Esophagus squamous epithelium (tissue), 5 donors: ENCODE measurements at regions not wholly inside any gene's neighbourhood (a gene's known extent, or its start where the extent isn't known, plus 50 kb on each side); places are given as distances from the start of the nearest gene placed in this dataset.

ENCODE experiments used
- DNase-seq: peaks from one replicate; lab custom pipeline; 2025; lab: John Stamatoyannopoulos, UW
- H3K27ac ChIP-seq, 4 donors: fragments of 200-600 bp; sonication (generic); one replicate each; pipeline ENCODE4 v1.5.1; 2016 to 2019; ENCODE audit warnings: mild to moderate bottlenecking in 1 of 4
- H3K27me3 ChIP-seq, 4 donors: fragments of 200-600 bp; sonication (generic); 1 replicate in 3 of 4; 2 replicates in 1 of 4; pipeline versions ENCODE4 v1.5.1 to v1.6.0; 2017 to 2021; ENCODE audit warnings: antibody characterized with exemption in 1 of 4
- H3K36me3 ChIP-seq, 3 donors: fragments of 200-600 bp; sonication (generic); one replicate each; pipeline ENCODE4 v1.5.1; 2016 to 2019
- H3K4me1 ChIP-seq, 3 donors: fragments of 200-600 bp; sonication (generic); one replicate each; pipeline ENCODE4 v1.5.1; 2017 to 2019
- H3K4me3 ChIP-seq, 4 donors: fragments of 200-600 bp; sonication (generic); 1 replicate in 3 of 4; 2 replicates in 1 of 4; pipeline ENCODE4 v1.5.1; 2016 to 2019; ENCODE audit warnings: mild to moderate bottlenecking in 2 of 4, moderate library complexity in 1 of 4
- H3K9me3 ChIP-seq, 3 donors: fragments of 200-600 bp; sonication (generic); one replicate each; pipeline ENCODE4 v1.5.1; 2016 to 2019
- CTCF ChIP-seq, 6 experiments: fragments of 450-650 bp in 4 of 6; fragments of 200-600 bp in 2 of 6; sonication (generic) in 2 of 6; IDR thresholded peaks; one replicate each; pipeline ENCODE4 v1.5.1; 2016 to 2019; ENCODE audit warnings: antibody characterized with exemption in 6 of 6, mild to moderate bottlenecking in 4 of 6, moderate library complexity in 4 of 6
- POLR2A ChIP-seq, 4 donors: fragments of 450-650 bp; IDR thresholded peaks; one replicate each; pipeline ENCODE4 v1.6.1; 2017; ENCODE audit warnings: antibody characterized with exemption in 4 of 4, mild to moderate bottlenecking in 4 of 4, moderate library complexity in 3 of 4
- WGBS, 2 donors: methylation state at CpG; one replicate each; pipeline ENCODE4 v1.1.5; 2018; 5-methylcytosine and 5-hydroxymethylcytosine counted together
- intact Hi-C: fragments of 100-400 bp; cut with DNase I; formaldehyde crosslinking; loops from one replicate; pipeline ENCODE4 v1.15.0; 2022
- donor health status: DM: yes; HTN: yes; CAD: no.

- no peaks in the 10 kb centered on the region for H3K9me3 ChIP-seq
Measured at GRCh38 chr6:25050356-25050755, 114.6 kb upstream of the RIPOR2 start.

GRCh38 chr6:25051083-25051482 lies 115.3 kb upstream of the RIPOR2 start:
- H3K4me3 ChIP-seq, result no peak overlapping the region
- intact Hi-C loops, result no loop called here
- H3K36me3 ChIP-seq, result no peaks in the 10 kb centered on the region
- 48 to 70% methylated on average over 2 of the region's 2 CpGs for WGBS, 2 donors
- TF ChIP-seq POLR2A (IDR thresholded peaks at IDR 0.05) (no peak), CTCF (IDR thresholded peaks at IDR 0.05) (no peak)
- peaks cover 0 to 39% (median 3%) of the 10 kb centered on the region in 3 donors for H3K4me1 ChIP-seq
- H3K27me3 ChIP-seq, result no peaks in the 10 kb centered on the region
- no peak for DNase-seq
- no peaks in the 10 kb centered on the region for H3K9me3 ChIP-seq
- no peak overlapping the region for H3K27ac ChIP-seq

More at GRCh38 chr6:25050356-25050755, 114.6 kb upstream of the RIPOR2 start:
- 15 to 16% methylated on average over 6 of the region's 6 CpGs for WGBS, 2 donors
- H3K4me1 ChIP-seq, result peaks cover 0 to 39% (median 3%) of the 10 kb centered on the region in 3 donors
- intact Hi-C loops, result no loop called here
- H3K36me3 ChIP-seq, result no peaks in the 10 kb centered on the region
- TF ChIP-seq CTCF (IDR thresholded peaks at IDR 0.05), result no peak
- TF ChIP-seq POLR2A (IDR thresholded peaks at IDR 0.05), result no peak
- DNase-seq, result no peak
- no peaks in the 10 kb centered on the region for H3K27me3 ChIP-seq
- H3K4me3 ChIP-seq, result no peak overlapping the region
- H3K27ac ChIP-seq, result no peak overlapping the region

GRCh38 chr6:25052181-25052580 lies 116.4 kb upstream of the RIPOR2 start:
- no peaks in the 10 kb centered on the region for H3K36me3 ChIP-seq
- H3K27ac ChIP-seq, result peak overlapping the region in 1 of 4 donors; percentile 33
- no peak for TF ChIP-seq POLR2A (IDR thresholded peaks at IDR 0.05)
- no peak for TF ChIP-seq CTCF (IDR thresholded peaks at IDR 0.05)
- WGBS, 2 donors, result 86 to 91% methylated on average over 1 of the region's 1 CpG
- H3K4me3 ChIP-seq, result no peak overlapping the region
- no peak for DNase-seq
- no peaks in the 10 kb centered on the region for H3K27me3 ChIP-seq
- intact Hi-C loops, result no loop called here
- H3K9me3 ChIP-seq, result no peaks in the 10 kb centered on the region
- H3K4me1 ChIP-seq, result peaks cover 0 to 39% (median 3%) of the 10 kb centered on the region in 3 donors

GRCh38 chr6:25053875-25054371 lies 118.2 kb upstream of the RIPOR2 start:
- WGBS, 2 donors, result 65 to 66% methylated on average over 2 of the region's 2 CpGs
- DNase-seq, result no peak
- Histone ChIP-seq H3K4me3 (no peak overlapping the region), H3K9me3 (no peaks in the 10 kb centered on the region), H3K4me1 (peaks cover 0 to 39% (median 3%) of the 10 kb centered on the region in 3 donors), H3K36me3 (no peaks in the 10 kb centered on the region), H3K27ac (peak overlapping the region in 1 of 4 donors; percentile 5), H3K27me3 (no peaks in the 10 kb centered on the region)
- TF ChIP-seq POLR2A (IDR thresholded peaks at IDR 0.05) (no peak), CTCF (IDR thresholded peaks at IDR 0.05) (no peak)
- intact Hi-C loops, result no loop called here

- no peaks in the 10 kb centered on the region for H3K9me3 ChIP-seq
- DNase-seq, result no peak
- H3K4me3 ChIP-seq, result no peak overlapping the region
- H3K4me1 ChIP-seq, result peaks cover 0 to 39% (median 3%) of the 10 kb centered on the region in 3 donors
- peak overlapping the region in 1 of 4 donors; percentile 5 for H3K27ac ChIP-seq
- H3K36me3 ChIP-seq, result no peaks in the 10 kb centered on the region
- intact Hi-C loops, result no loop called here
- TF ChIP-seq CTCF (IDR thresholded peaks at IDR 0.05) (no peak), POLR2A (IDR thresholded peaks at IDR 0.05) (no peak)
- 54 to 64% methylated on average over 3 of the region's 3 CpGs for WGBS, 2 donors
- no peaks in the 10 kb centered on the region for H3K27me3 ChIP-seq
Measured at GRCh38 chr6:25054469-25054868, 118.7 kb upstream of the RIPOR2 start.
